GM21737 (cell line): ENCODE measurements at regions not wholly inside any gene's neighbourhood (a gene's known extent, or its start where the extent isn't known, plus 50 kb on each side); places are given as distances from the start of the nearest gene placed in this dataset.
"Not testable (repeated sequence)": the region's sequence is repeated elsewhere in the genome, so short reads cannot be mapped to it uniquely, and the experiment has no call there.

Experiments used
- ATAC-seq: cut with Tn5 transposase; IDR thresholded peaks from one replicate; pipeline ENCODE4 v1.9.1; 2021; ENCODE audit warnings: mild to moderate bottlenecking, moderate library complexity; ENCODE audit not compliant: unreplicated experiment

- ATAC-seq = no peak
Observed at GRCh38 chr1:182261655-182262054, 129.9 kb downstream of the GLUL start.

DNA sequence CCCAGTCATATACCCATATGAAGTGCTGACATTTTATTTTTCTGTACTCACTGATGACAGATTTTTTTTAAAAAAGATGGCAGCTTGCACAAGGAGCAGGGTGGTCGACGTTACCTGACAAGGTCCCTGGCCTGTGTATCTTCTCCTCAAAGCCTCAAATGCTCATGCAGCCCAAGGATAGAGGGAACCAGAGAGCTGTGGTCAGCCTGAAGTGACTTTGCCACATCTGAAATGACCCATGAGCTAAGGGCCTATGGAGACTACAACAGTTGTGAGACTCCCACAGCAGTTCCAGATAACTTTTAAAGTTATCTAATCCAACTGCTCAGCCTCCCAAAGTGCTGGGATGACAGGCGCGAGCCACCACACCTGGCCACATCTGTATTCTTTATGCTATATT lies 131.1 kb downstream of the GLUL start:
- ATAC-seq = no peak

DNA sequence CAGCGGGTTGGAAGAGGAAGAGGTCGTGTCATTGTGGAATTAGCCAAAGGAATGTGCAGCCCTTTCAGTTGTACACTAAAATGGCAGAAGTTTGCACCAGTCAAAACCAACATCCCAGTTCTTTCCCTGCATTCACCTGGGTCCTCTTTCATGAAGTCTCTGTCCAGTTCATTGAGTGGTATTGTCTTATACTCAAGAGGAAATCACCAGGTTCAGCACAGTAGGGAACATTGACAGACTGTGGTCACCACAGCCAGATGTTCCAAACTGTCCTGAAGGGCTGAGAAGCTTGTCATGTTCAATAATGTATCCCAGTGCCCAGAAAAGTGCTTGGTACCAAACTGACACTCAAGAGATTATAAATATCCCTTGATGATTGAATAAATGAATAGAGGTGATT lies 131.6 kb downstream of the GLUL start:
- ATAC-seq = no peak

DNA sequence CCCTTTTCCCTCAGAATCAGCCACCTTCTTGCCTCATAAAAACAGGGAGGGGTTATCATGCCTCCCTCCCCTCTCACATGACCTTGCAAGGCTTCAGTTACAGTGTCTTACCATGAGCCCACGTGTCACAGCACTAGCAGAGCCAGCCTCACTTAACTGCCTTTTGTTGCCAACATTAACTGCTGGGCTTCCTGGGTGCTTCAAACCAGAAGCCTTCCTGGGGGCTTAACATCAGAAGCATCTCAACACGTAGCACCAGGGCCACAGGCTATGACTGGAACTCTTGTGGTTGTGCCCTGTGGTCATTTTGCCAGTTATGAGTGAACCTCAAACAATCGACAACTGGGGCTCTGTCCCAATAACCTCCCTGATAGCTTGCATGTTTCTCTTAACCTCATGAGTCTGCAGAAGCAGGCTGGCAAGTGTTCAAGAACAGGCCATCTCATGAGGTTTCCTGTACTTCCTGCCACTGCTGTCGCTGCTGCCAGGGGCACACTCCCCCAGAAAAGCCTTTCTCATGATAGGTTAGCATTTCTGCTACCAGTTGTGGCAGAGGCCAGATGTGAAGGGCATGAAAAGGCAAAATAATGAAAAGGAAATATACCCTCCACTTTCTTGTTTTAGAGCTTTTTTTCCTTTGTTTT lies 132.2 kb downstream of the GLUL start:
- peak; percentile 66 for ATAC-seq

- no peak for ATAC-seq
Observed at GRCh38 chr1:182257369-182258063, 134.1 kb downstream of the GLUL start.

DNA sequence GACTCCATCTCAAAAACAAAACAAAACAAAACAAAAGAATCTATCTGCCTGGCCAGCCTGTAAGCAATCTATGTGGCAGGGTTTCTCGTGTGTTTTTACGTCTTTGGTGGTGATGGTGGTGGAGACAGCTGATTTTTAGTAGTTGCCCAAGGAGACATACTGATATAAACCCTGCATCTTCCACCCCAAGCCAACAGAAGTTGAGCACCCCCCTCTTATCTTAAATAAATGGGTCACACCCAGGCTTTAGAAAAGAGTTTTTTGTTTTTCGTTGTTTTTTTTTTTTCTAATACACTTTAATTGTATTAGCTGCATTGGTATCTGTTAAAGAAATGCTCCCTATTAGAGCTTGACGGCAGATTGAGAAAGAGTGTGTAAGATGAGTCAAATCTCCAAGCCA lies 134.7 kb downstream of the GLUL start:
- no peak for ATAC-seq

DNA sequence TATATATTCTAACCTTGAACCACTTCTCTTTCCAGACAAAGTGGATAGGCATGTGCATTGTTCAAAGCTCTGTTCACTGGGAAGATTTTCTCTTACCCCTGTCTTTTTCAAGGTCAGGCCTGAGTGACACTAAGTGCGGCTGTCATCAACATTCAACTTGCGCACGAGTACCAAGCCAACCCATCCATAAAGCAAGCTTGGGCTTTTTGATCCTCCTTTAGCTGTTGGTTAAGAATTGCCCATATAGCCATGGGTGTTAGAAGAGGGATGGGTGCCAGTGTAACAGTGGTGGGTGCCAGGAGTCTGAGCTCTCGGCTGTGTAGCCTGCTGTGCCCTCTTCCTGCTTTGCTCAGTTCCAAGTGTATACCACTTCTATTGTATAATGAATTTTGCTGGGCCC lies 136.1 kb downstream of the GLUL start:
- no peak for ATAC-seq

DNA sequence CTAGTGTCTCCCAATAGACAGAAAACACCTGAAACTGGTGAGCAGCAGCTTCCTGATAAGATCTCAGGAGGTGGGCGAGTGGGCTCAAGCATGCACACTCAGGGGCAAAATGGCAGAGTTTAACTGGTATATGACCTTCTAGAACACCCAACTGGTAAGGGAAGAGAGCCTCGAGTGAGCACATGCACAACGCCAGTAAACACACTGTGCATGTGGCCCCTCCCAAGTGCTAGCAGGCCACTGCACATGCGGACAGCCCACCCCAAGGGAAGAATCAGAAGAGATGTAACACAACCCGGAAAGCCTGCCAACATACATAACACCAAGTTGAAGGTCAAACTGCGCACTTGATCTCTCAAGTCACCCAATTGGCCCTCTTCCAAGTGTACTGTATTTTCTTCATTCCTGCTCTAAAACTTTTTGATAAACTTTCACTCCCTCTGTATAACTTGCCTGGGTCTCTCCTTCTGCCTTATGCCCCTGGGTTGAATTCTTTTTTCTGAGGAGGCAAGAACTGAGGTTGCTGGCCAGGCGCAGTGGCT lies 138.2 kb downstream of the GLUL start:
- no peak for ATAC-seq

GRCh38 chr1:182251561-182251960 lies 140.0 kb downstream of the GLUL start:
- no peak for ATAC-seq

GRCh38 chr1:182249201-182249676 lies 142.4 kb downstream of the GLUL start:
- ATAC-seq = peak; percentile 75

- ATAC-seq = no peak
Observed at GRCh38 chr1:182248721-182249120, 142.9 kb downstream of the GLUL start.

DNA sequence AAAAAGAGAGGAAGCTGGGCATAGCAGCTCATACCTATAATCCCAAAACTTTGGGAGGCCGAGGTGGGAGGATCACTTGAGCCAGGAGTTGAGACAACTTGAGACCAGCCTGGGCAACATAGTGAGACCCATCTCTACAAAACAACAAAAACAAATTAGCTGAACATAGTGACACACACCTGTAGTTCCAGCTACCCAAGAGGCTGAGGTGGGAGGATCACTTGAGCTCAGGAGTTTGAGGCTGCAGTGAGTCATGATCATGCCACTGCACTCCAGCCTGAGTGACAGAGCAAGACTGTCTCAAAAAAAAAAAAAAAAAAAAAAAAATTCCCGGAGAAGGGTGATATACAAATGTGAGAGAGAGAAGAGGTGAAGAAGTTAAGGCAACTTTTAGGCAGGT lies 143.8 kb downstream of the GLUL start:
- ATAC-seq = not testable (repeated sequence)

DNA sequence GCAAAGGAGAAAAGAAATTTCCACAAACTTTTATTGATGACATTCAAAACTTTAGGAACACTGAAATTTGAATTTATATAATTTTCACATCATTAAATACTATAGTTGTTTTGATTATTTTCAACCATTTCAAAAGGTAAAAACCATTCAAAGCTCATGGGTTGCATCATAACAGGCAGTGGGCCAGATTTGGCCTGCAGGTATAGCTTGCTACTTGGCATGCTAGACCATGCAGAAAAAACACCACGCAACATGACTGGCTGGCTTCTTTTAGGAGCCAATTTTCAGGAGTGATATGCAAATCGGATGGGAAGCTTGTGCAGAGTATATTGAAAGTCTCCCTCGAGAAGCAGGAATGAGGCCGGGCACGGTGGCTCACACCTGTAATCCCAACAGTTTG lies 144.8 kb downstream of the GLUL start:
- no peak for ATAC-seq

- ATAC-seq = no peak
Observed at GRCh38 chr1:182245040-182245439, 146.6 kb downstream of the GLUL start.

DNA sequence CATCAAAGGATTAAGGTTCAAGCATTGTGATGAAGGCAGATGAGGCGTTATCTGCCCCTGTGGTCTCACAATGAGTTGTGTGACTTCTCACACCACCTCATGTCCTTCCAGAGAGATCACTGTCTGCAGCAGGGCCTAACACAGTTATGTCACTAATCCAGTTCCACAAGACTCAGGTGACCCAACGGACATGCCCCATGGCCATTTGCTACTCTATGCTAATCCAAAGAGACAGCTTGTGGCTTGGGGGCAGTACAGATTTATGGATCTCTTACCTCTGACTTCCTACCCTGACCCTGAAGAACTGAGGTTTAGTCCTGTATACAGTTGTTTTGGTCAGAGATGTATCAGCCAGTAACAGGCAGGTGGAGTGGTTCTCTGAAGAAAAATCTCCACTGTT lies 147.1 kb downstream of the GLUL start:
- no peak for ATAC-seq

GRCh38 chr1:182242641-182243040 lies 148.9 kb downstream of the GLUL start:
- no peak for ATAC-seq

DNA sequence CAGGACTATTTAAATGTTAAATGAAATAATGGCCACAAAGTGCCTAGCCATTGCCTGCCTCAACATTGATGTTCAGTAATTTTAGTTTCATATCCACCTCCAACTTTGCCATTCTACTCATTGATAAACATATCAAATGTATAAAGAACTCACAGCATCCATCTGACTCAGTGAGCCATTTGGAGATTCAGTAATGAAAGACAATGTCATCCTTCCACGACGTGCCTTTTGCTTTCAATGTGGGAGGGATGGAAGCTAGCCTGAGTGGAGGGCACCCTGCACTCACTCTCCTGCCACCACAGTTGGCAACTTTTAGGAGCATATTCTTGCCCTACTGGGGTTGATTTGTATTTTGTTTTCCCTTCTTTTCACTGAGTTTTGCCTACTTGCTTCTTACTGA lies 151.5 kb downstream of the GLUL start:
- no peak for ATAC-seq

GRCh38 chr1:182238421-182238820 lies 153.2 kb downstream of the GLUL start:
- no peak for ATAC-seq

GRCh38 chr1:182237329-182237728 lies 154.3 kb downstream of the GLUL start:
- ATAC-seq = no peak

GRCh38 chr1:182236651-182237077 lies 154.9 kb downstream of the GLUL start:
- no peak for ATAC-seq

- ATAC-seq = no peak
Observed at GRCh38 chr1:182235952-182236650, 155.5 kb downstream of the GLUL start.

- no peak for ATAC-seq
Observed at GRCh38 chr1:182235604-182235951, 156.0 kb downstream of the GLUL start.
